SK-N-SH (cell line): ENCODE measurements at regions not wholly inside any gene's neighbourhood (a gene's known extent, or its start where the extent isn't known, plus 50 kb on each side); places are given as distances from the start of the nearest gene placed in this dataset.

Source experiments
- CTCF ChIA-PET: fragments of 300-600, 350-600 bp; formaldehyde crosslinking; extraction: SDS; loops from one replicate; lab custom pipeline; 2021; lab: Yijun Ruan, JAX
- POLR2A ChIA-PET: fragments of 350-600 bp; sonication (Branson Sonifier 250); formaldehyde crosslinking; extraction: SDS; loops from one replicate; lab custom pipeline; 2020; ENCODE audit warnings: antibody characterized with exemption, inconsistent platforms; lab: Yijun Ruan, JAX
- DNase-seq: peaks from one replicate; pipeline ENCODE4 v3.0.0; 2012
- H2AFZ ChIP-seq: fragments of 200-600 bp; sonication (generic); 2 replicates; pipeline ENCODE4 v1.8.1; 2016; ENCODE audit warnings: antibody characterized with exemption, mild to moderate bottlenecking, low read depth
- H3F3A ChIP-seq: fragments of 200-600 bp; sonication (generic); replicated peaks from 2 replicates; pipeline ENCODE3; 2016; ENCODE audit warnings: antibody characterized with exemption, mild to moderate bottlenecking; ENCODE audit not compliant: insufficient read depth
- H3K27ac ChIP-seq, 2 experiments: fragments of 200-500 bp in 1 of 2; fragments of 200-600 bp in 1 of 2; sonication (Bioruptor generic) in 1 of 2; sonication (generic), shearing (Covaris generic) in 1 of 2; 2 replicates each; pipeline versions ENCODE4 v1.5.1 to v1.6.1; 2014 to 2016; ENCODE audit warnings: low read depth in 2 of 2, inconsistent platforms in 1 of 2, low read length in 1 of 2, mild to moderate bottlenecking in 1 of 2, mixed read lengths in 1 of 2
- H3K27me3 ChIP-seq: fragments of 200-600 bp; sonication (generic), shearing (Covaris generic); 2 replicates; pipeline ENCODE4 v1.6.1; 2016; ENCODE audit warnings: mixed run types; ENCODE audit not compliant: insufficient read depth
- H3K36me3 ChIP-seq, 2 experiments: fragments of 200-500 bp in 1 of 2; fragments of 200-600 bp in 1 of 2; sonication (Bioruptor generic) in 1 of 2; sonication (generic) in 1 of 2; replicated peaks in 1 of 2; 2 replicates each; pipeline versions ENCODE3 to v1.5.1; 2014 to 2016; ENCODE audit warnings: low read length in 1 of 2, mild to moderate bottlenecking in 1 of 2; ENCODE audit not compliant: insufficient read depth in 2 of 2, control insufficient read depth in 1 of 2
- H3K4me1 ChIP-seq, 2 experiments: fragments of 200-500 bp in 1 of 2; fragments of 200-600 bp in 1 of 2; sonication (Bioruptor generic) in 1 of 2; sonication (generic), shearing (Covaris generic) in 1 of 2; 2 replicates each; pipeline versions ENCODE4 v1.5.1 to v1.6.1; 2014 to 2016; ENCODE audit warnings: low read depth in 1 of 2, low read length in 1 of 2, mixed run types in 1 of 2; ENCODE audit not compliant: insufficient read depth in 2 of 2, control insufficient read depth in 1 of 2
- H3K4me2 ChIP-seq: fragments of 200-600 bp; sonication (generic), shearing (Covaris generic); 2 replicates; pipeline ENCODE4 v1.6.1; 2017; ENCODE audit warnings: mixed run types
- H3K4me3 ChIP-seq, 2 experiments: fragments of 200-500 bp in 1 of 2; fragments of 200-600 bp in 1 of 2; sonication (Bioruptor generic) in 1 of 2; sonication (generic), shearing (Covaris generic) in 1 of 2; 2 replicates each; pipeline versions ENCODE4 v1.5.1 to v1.8.1; 2014 to 2016; ENCODE audit warnings: low read depth in 2 of 2, inconsistent platforms in 1 of 2, low read length in 1 of 2, mild to moderate bottlenecking in 1 of 2, mixed read lengths in 1 of 2, moderate library complexity in 1 of 2
- H3K79me2 ChIP-seq: fragments of 200-600 bp; sonication (generic); 2 replicates; pipeline ENCODE4 v1.8.1; 2017; ENCODE audit warnings: mild to moderate bottlenecking; ENCODE audit not compliant: insufficient read depth
- H3K9ac ChIP-seq: fragments of 200-600 bp; sonication (generic); 2 replicates; pipeline ENCODE4 v1.6.1; 2017; ENCODE audit warnings: mixed run types
- H3K9me2 ChIP-seq: fragments of 200-600 bp; sonication (generic); 2 replicates; pipeline ENCODE4 v1.6.1; 2017; ENCODE audit warnings: mixed run types
- H3K9me3 ChIP-seq: fragments of 200-600 bp; sonication (generic); 2 replicates; pipeline ENCODE4 v1.6.1; 2017; ENCODE audit warnings: mixed run types, mild to moderate bottlenecking, moderate library complexity
- H4K20me1 ChIP-seq: fragments of 200-600 bp; sonication (generic); 2 replicates; pipeline ENCODE4 v1.6.1; 2017; ENCODE audit warnings: mild to moderate bottlenecking, mixed run types; ENCODE audit not compliant: insufficient read depth
- EP300 ChIP-seq, 2 experiments: IDR thresholded peaks; 2 replicates each; pipeline versions ENCODE4 v1.4.0 to v1.6.1; 2012; ENCODE audit warnings: borderline replicate concordance in 1 of 2, low read depth in 1 of 2, low read length in 1 of 2
- EZH2phosphoT487 ChIP-seq: fragments of 200-600 bp; sonication (generic); IDR thresholded peaks from 2 replicates; pipeline ENCODE4 v1.6.1; 2017; ENCODE audit warnings: low read depth, mixed run types, mild to moderate bottlenecking, antibody characterized with exemption, moderate library complexity, borderline replicate concordance
- FOSL2 ChIP-seq: IDR thresholded peaks from 2 replicates; pipeline ENCODE4 v1.4.0; 2012; ENCODE audit warnings: low read depth, mild to moderate bottlenecking, moderate library complexity, borderline replicate concordance
- MXI1 ChIP-seq: IDR thresholded peaks from 2 replicates; pipeline ENCODE4 v1.6.1; 2012; ENCODE audit warnings: mild to moderate bottlenecking, low read depth, low read length, improper control_type of control experiment
- NFIC ChIP-seq: IDR thresholded peaks from 2 replicates; pipeline ENCODE4 v1.4.0; 2012; ENCODE audit warnings: borderline replicate concordance
- RAD21 ChIP-seq: IDR thresholded peaks from 2 replicates; pipeline ENCODE4 v1.6.1; 2012; ENCODE audit warnings: mild to moderate bottlenecking, low read length
- RFX5 ChIP-seq: IDR thresholded peaks from 2 replicates; pipeline ENCODE4 v1.6.1; 2012; ENCODE audit warnings: mild to moderate bottlenecking, improper control_type of control experiment, low read length
- SIN3A ChIP-seq: IDR thresholded peaks from 2 replicates; pipeline ENCODE4 v1.6.1; 2012; ENCODE audit warnings: low read depth, mild to moderate bottlenecking, low read length, moderate library complexity, borderline replicate concordance
- TAF1 ChIP-seq: IDR thresholded peaks from 2 replicates; pipeline ENCODE4 v1.6.1; 2012; ENCODE audit warnings: low read depth, mild to moderate bottlenecking, low read length, moderate library complexity, borderline replicate concordance
- TCF12 ChIP-seq: IDR thresholded peaks from 2 replicates; pipeline ENCODE4 v1.4.0; 2012
- YY1 ChIP-seq: IDR thresholded peaks from 2 replicates; pipeline ENCODE4 v1.4.0; 2012; ENCODE audit warnings: low read depth, mild to moderate bottlenecking
- WGBS: methylation state at CpG from one replicate; pipeline ENCODE4 v1.1.6; 2017; ENCODE audit warnings: low lambda C conversion rate; 5-methylcytosine and 5-hydroxymethylcytosine counted together
- TF ChIP-seq, protein P1 (sequence below): IDR thresholded peaks from 2 replicates; pipeline ENCODE4 v1.4.0; 2012; ENCODE audit warnings: low read depth, borderline replicate concordance
- TF ChIP-seq, protein P2 (sequence below): fragments of 150-350 bp; IDR thresholded peaks from 2 replicates; pipeline ENCODE4 v1.6.1; 2017; ENCODE audit warnings: antibody characterized with exemption, low read length, low read depth, borderline replicate concordance
- TF ChIP-seq, protein P3 (sequence below): IDR thresholded peaks from 2 replicates; pipeline ENCODE4 v1.6.1; 2012; ENCODE audit warnings: mild to moderate bottlenecking, low read depth, low read length, moderate library complexity
- TF ChIP-seq, protein P4 (sequence below): IDR thresholded peaks from 2 replicates; pipeline ENCODE4 v1.4.0; 2012; ENCODE audit warnings: low read depth

DNA sequence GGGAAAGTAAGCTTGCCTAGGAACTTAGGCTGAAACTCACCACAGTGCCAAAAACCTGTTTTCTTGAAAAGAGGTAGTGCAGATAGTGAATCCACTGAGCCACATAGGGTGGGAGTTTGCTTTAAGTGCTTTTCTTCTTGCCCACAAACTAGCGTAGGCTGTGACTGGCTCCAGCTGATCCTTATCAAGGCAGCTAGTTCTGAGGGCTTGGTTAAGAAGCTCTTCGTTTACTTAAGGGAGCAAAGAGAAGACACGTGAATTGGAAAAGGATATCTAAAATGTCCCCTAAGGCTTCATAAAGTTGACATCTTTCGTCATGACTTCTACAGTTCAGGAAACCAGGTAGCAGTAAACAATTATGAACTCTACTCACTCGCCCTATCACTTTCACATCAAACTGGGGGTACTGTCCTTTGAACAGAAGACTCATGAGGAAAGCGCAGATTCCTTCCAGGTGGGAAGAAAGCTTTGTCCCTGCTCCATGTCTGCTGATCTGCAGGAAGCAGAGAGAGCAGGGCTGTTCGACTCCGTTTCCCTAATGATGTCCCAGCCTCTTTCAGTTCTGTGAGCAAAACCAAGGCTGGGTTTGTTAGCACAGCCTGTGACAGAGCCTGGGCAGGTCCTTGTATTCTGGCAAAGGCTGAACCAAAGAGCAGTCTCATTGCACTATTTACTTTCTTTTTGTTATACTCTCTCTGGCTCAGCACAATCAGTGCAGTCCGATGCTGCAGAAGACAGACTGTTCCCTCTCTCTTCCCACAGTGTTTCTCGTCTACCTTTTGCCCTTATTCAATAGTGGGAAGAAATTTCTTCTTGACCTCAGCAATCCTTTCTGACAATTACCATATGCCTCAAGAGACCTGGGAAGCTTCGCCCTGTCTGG is 93.5 kb upstream of the ETV6 start (continued):
- no peak for TF ChIP-seq TAF1
- no peak for TF ChIP-seq RFX5
- no peak for TF ChIP-seq TCF12
- TF ChIP-seq EZH2phosphoT487 = no peak
- TF ChIP-seq, protein P1, sequence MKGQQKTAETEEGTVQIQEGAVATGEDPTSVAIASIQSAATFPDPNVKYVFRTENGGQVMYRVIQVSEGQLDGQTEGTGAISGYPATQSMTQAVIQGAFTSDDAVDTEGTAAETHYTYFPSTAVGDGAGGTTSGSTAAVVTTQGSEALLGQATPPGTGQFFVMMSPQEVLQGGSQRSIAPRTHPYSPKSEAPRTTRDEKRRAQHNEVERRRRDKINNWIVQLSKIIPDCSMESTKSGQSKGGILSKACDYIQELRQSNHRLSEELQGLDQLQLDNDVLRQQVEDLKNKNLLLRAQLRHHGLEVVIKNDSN = no peak
- TF ChIP-seq, protein P2, sequence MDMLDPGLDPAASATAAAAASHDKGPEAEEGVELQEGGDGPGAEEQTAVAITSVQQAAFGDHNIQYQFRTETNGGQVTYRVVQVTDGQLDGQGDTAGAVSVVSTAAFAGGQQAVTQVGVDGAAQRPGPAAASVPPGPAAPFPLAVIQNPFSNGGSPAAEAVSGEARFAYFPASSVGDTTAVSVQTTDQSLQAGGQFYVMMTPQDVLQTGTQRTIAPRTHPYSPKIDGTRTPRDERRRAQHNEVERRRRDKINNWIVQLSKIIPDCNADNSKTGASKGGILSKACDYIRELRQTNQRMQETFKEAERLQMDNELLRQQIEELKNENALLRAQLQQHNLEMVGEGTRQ = no peak
- TF ChIP-seq NFIC = no peak
- TF ChIP-seq SIN3A = no peak

DNA sequence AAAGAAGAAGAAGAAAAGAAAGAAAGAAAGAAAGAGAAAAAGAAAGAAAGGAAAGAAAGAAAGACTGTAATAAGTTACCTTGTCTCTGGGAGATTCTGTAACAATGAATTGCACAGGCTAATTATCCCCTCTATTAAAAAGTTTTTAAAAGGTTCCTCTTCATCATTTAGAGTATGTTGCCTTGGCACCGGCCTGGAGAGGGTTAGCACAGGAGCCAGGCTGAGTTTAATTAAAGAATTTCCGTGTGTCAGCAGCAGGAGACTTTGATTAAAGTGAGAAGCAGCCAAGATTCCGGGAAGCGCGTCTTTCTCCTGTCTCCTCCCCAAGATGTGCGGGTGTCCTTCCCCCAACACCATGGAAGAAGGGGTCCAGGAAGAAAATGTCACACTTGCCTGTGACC is 92.8 kb upstream of the ETV6 start:
- Histone ChIP-seq H3K36me3 (no peaks in the 10 kb centered on the region), H3K27me3 (no peaks in the 10 kb centered on the region), H2AFZ (no peak overlapping the region), H3K4me2 (no peak overlapping the region; the same call in 1 of the 2 replicates), H3K4me3 (no peak overlapping the region), H3K27ac (no peak overlapping the region), H3K9me3 (no peaks in the 10 kb centered on the region), H3F3A (peaks cover 7% of the 10 kb centered on the region), H4K20me1 (no peaks in the 10 kb centered on the region), H3K9me2 (no peaks in the 10 kb centered on the region), H3K4me1 (peaks cover 0 to 2% of the 10 kb centered on the region in 2 experiments; a peak in 1 of 4 replicates), H3K79me2 (no peaks in the 10 kb centered on the region), H3K9ac (no peak overlapping the region)
- no peak for DNase-seq
- ChIA-PET CTCF (interaction anchor here (5.6 kb wide), 1 partner anchor 476 kb away, joined by 33 read pairs; no protein-coding TSS in a partner anchor), POLR2A (no interaction called here)
- TF ChIP-seq TAF1 (no peak), EZH2phosphoT487 (no peak), SIN3A (no peak), YY1 (no peak), RAD21 (no peak), FOSL2 (no peak), NFIC (no peak), EP300 (IDR thresholded peaks at IDR 0.05; ENCODE audit: borderline replicate concordance in 1 of 2, low read depth in 1 of 2, low read length in 1 of 2) (no peak), MXI1 (no peak), RFX5 (no peak)
- TF ChIP-seq, protein P3, sequence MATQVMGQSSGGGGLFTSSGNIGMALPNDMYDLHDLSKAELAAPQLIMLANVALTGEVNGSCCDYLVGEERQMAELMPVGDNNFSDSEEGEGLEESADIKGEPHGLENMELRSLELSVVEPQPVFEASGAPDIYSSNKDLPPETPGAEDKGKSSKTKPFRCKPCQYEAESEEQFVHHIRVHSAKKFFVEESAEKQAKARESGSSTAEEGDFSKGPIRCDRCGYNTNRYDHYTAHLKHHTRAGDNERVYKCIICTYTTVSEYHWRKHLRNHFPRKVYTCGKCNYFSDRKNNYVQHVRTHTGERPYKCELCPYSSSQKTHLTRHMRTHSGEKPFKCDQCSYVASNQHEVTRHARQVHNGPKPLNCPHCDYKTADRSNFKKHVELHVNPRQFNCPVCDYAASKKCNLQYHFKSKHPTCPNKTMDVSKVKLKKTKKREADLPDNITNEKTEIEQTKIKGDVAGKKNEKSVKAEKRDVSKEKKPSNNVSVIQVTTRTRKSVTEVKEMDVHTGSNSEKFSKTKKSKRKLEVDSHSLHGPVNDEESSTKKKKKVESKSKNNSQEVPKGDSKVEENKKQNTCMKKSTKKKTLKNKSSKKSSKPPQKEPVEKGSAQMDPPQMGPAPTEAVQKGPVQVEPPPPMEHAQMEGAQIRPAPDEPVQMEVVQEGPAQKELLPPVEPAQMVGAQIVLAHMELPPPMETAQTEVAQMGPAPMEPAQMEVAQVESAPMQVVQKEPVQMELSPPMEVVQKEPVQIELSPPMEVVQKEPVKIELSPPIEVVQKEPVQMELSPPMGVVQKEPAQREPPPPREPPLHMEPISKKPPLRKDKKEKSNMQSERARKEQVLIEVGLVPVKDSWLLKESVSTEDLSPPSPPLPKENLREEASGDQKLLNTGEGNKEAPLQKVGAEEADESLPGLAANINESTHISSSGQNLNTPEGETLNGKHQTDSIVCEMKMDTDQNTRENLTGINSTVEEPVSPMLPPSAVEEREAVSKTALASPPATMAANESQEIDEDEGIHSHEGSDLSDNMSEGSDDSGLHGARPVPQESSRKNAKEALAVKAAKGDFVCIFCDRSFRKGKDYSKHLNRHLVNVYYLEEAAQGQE = no peak
- TF ChIP-seq, protein P4, sequence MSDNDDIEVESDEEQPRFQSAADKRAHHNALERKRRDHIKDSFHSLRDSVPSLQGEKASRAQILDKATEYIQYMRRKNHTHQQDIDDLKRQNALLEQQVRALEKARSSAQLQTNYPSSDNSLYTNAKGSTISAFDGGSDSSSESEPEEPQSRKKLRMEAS = no peak
- TF ChIP-seq, protein P1 = no peak
- 73% methylated on average over 6 of the region's 6 CpGs for WGBS
